GM12878 (cell line): ENCODE measurements at regions not wholly inside any gene's neighbourhood (a gene's known extent, or its start where the extent isn't known, plus 50 kb on each side); places are given as distances from the start of the nearest gene placed in this dataset.

Experiments used
- ATAC-seq: fragments of 200-7000 bp; cut with Tn5 transposase; 3 replicates; pipeline ENCODE4 v1.9.1; 2020; ENCODE audit warnings: mild to moderate bottlenecking, moderate library complexity
- BruUV-seq: library from RNA; stranded (reverse); fragments of 400-500 nt; replicated peaks from 2 replicates; lab custom pipeline; 2021; lab: Mats Ljungman, UMichigan
- CTCF ChIA-PET: fragments of 300-600 bp; sonication (Branson Sonifier 250); formaldehyde crosslinking; extraction: SDS; loops from one replicate; lab custom pipeline; 2021; ENCODE audit warnings: inconsistent platforms; lab: Yijun Ruan, JAX
- POLR2A ChIA-PET: fragments of 350-600 bp; formaldehyde crosslinking; extraction: SDS; loops from one replicate; lab custom pipeline; 2021; ENCODE audit warnings: inconsistent platforms; lab: Charles Lee
- RAD21 ChIA-PET: fragments of 300-600 bp; sonication (Branson Sonifier 250); formaldehyde crosslinking; loops from one replicate; lab custom pipeline; 2023; ENCODE audit warnings: antibody characterized with exemption; ENCODE audit not compliant: unreplicated experiment; lab: Charles Lee
- SMC1A ChIA-PET: fragments of 300-600 bp; sonication (Branson Sonifier 250); formaldehyde crosslinking; loops from one replicate; lab custom pipeline; 2023; ENCODE audit not compliant: unreplicated experiment, uncharacterized antibody; lab: Charles Lee
- DNase-seq: peaks from one replicate; pipeline ENCODE4 v3.0.0-alpha.2; 2011; ENCODE audit warnings: low read depth, low spot score
- FAIRE-seq: peaks from 3 replicates; lab custom pipeline; 2011; peaks lifted over from hg19 to GRCh38; lab: Jason Lieb, UNC
- H2AFZ ChIP-seq: 2 replicates; pipeline ENCODE4 v1.6.0; 2011; ENCODE audit warnings: low read depth, low read length, control low read depth; ENCODE audit not compliant: control insufficient read depth
- H3K27ac ChIP-seq: 2 replicates; pipeline ENCODE4 v1.5.1; 2011; ENCODE audit warnings: control low read depth; ENCODE audit not compliant: control insufficient read depth, insufficient read depth
- H3K27me3 ChIP-seq, 2 experiments: replicated peaks in 1 of 2; 2 replicates each; pipeline versions ENCODE4 v1.6.0 to v1.6.1; 2011; ENCODE audit warnings: low read length in 1 of 2; ENCODE audit not compliant: control insufficient read depth in 2 of 2, insufficient read depth in 2 of 2
- H3K36me3 ChIP-seq, 2 experiments: 2 replicates each; pipeline ENCODE4 v1.5.1; 2011; ENCODE audit warnings: low read length in 1 of 2; ENCODE audit not compliant: control insufficient read depth in 2 of 2, insufficient read depth in 2 of 2
- H3K4me1 ChIP-seq: 2 replicates; pipeline ENCODE4 v1.6.1; 2011; ENCODE audit warnings: mild to moderate bottlenecking, low read length, moderate library complexity, mixed read lengths; ENCODE audit not compliant: control insufficient read depth, insufficient read depth
- H3K4me2 ChIP-seq: 2 replicates; pipeline ENCODE4 v1.6.0; 2011; ENCODE audit warnings: control low read depth; ENCODE audit not compliant: control insufficient read depth, insufficient read depth
- H3K4me3 ChIP-seq: fragments of 200-600 bp; sonication (generic); 2 replicates; pipeline ENCODE4 v1.5.1; 2016
- H3K79me2 ChIP-seq: 2 replicates; pipeline ENCODE4 v1.6.0; 2011; ENCODE audit warnings: low read length; ENCODE audit not compliant: control insufficient read depth, insufficient read depth
- H3K9ac ChIP-seq: 2 replicates; pipeline ENCODE4 v1.8.0; 2011; ENCODE audit warnings: low read length, control low read depth, mixed read lengths; ENCODE audit not compliant: control insufficient read depth, insufficient read depth
- H3K9me3 ChIP-seq: replicated peaks from 3 replicates; pipeline ENCODE4 v1.5.1; 2011; ENCODE audit warnings: mild to moderate bottlenecking, low read length; ENCODE audit not compliant: control insufficient read depth, insufficient read depth
- H4K20me1 ChIP-seq: 2 replicates; pipeline ENCODE4 v1.6.0; 2011; ENCODE audit not compliant: control insufficient read depth, insufficient read depth
- CHD4 ChIP-seq: fragments of 200-600 bp; sonication (generic); IDR thresholded peaks from 2 replicates; pipeline ENCODE4 v1.6.1; 2016; ENCODE audit warnings: mild to moderate bottlenecking
- EP300 ChIP-seq, 2 experiments: fragments of 150-350 bp in 1 of 2; IDR thresholded peaks; 2 replicates each; pipeline ENCODE4 v1.6.1; 2011 to 2012; ENCODE audit warnings: low read depth in 2 of 2, low read length in 2 of 2, borderline replicate concordance in 1 of 2, improper control_type of control experiment in 1 of 2, inconsistent platforms in 1 of 2; ENCODE audit not compliant: control insufficient read depth in 1 of 2
- IKZF1 ChIP-seq: fragments of 450-650 bp; conservative IDR thresholded peaks from 2 replicates; pipeline ENCODE4 v1.6.1; 2017; ENCODE audit warnings: antibody characterized with exemption, mild to moderate bottlenecking
- MEF2A ChIP-seq: IDR thresholded peaks from 2 replicates; pipeline ENCODE4 v1.6.1; 2011; ENCODE audit warnings: low read depth, mild to moderate bottlenecking, low read length, moderate library complexity; ENCODE audit not compliant: insufficient read depth
- MTA3 ChIP-seq: IDR thresholded peaks from 2 replicates; pipeline ENCODE4 v1.6.1; 2012; ENCODE audit warnings: low read length, inconsistent platforms, borderline replicate concordance
- NFYB ChIP-seq: IDR thresholded peaks from 2 replicates; pipeline ENCODE4 v1.6.1; 2011; ENCODE audit warnings: low read depth, mild to moderate bottlenecking, low read length, improper control_type of control experiment, moderate library complexity; ENCODE audit not compliant: insufficient read depth
- NRF1 ChIP-seq: conservative IDR thresholded peaks from 2 replicates; pipeline ENCODE4 v1.6.1; 2011; ENCODE audit warnings: mild to moderate bottlenecking, low read depth, low read length, improper control_type of control experiment
- PML ChIP-seq: IDR thresholded peaks from 2 replicates; pipeline ENCODE4 v1.6.1; 2012; ENCODE audit warnings: low read length, inconsistent platforms
- RELA ChIP-seq: fragments of 450-650 bp; IDR thresholded peaks from 2 replicates; pipeline ENCODE4 v1.8.0; 2014; ENCODE audit warnings: borderline replicate concordance; ENCODE audit not compliant: partially characterized antibody
- RUNX3 ChIP-seq: IDR thresholded peaks from 2 replicates; pipeline ENCODE4 v1.6.1; 2012; ENCODE audit warnings: low read length, inconsistent platforms
- ZNF24 ChIP-seq: fragments of 450-650 bp; IDR thresholded peaks from 2 replicates; pipeline ENCODE4 v1.6.1; 2017; ENCODE audit warnings: antibody characterized with exemption, mild to moderate bottlenecking
- WGBS: methylation state at CpG from one replicate; pipeline ENCODE4 v1.1.6; 2016; ENCODE audit warnings: low lambda C conversion rate; ENCODE audit not compliant: insufficient replicate concordance, insufficient coverage; ENCODE audit errors: missing lambda C conversion rate; 5-methylcytosine and 5-hydroxymethylcytosine counted together
- in situ Hi-C: fragments of 300-500 bp; cut with MboI; formaldehyde crosslinking; loops from 9 replicates; pipeline ENCODE4 v1.14.3; 2018; ENCODE audit warnings: mixed read lengths
- intact Hi-C: fragments of 100-400 bp; cut with micrococcal nuclease; formaldehyde crosslinking; loops from one replicate; pipeline ENCODE4 v1.14.2; 2022; ENCODE audit not compliant: unreplicated experiment
- TF ChIP-seq, protein P1 (sequence below), 3 experiments: IDR thresholded peaks in 2 of 3; conservative IDR thresholded peaks in 1 of 3; 2 replicates each; pipeline ENCODE4 v1.5.1; 2011; ENCODE audit warnings: low read depth in 3 of 3, low read length in 3 of 3, mild to moderate bottlenecking in 3 of 3, control low read depth in 2 of 3, moderate library complexity in 2 of 3, inconsistent platforms in 1 of 3, mixed read lengths in 1 of 3; ENCODE audit not compliant: control insufficient read depth in 2 of 3, insufficient read depth in 1 of 3; ENCODE audit errors: extremely low read depth in 1 of 3
- TF ChIP-seq, protein P2 (sequence below): IDR thresholded peaks from 2 replicates; pipeline ENCODE4 v1.6.1; 2011; ENCODE audit warnings: borderline replicate concordance, low read depth, mild to moderate bottlenecking, moderate library complexity, low read length; ENCODE audit not compliant: insufficient read depth, poor library complexity, severe bottlenecking
- TF ChIP-seq, protein P3 (sequence below): IDR thresholded peaks from 2 replicates; pipeline ENCODE4 v1.6.1; 2012; ENCODE audit warnings: low read length, inconsistent platforms

DNA sequence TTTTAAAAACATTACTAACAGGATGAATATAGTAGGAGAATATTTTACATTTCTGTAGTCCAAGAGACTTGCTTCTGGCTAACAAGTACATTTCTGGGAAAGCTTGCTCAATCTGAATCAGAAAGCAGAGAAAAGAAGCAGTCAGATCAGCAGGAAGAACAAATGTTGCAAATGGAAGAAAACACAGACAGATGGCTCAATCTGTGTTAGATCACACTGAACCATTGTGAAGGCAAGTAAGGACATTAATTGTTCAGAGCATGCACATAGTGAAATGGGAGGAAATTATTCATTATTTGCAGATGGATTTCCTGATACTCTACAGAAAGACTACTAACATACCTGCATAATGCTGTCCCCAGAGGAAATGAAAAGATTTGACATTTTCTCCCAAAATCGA lies 65.2 kb upstream of the CNOT2 start:
- FAIRE-seq = no peak
- ChIA-PET SMC1A (interaction anchor here (0.6 kb wide), 1 partner anchor 151 kb away, joined by 3 read pairs; no protein-coding TSS in a partner anchor), RAD21 (no interaction called here)
- Histone ChIP-seq H3K9ac (no peak overlapping the region), H3K27me3 (no peaks in the 10 kb centered on the region), H3K4me3 (no peak overlapping the region), H3K27ac (no peak overlapping the region)
- intact Hi-C loops = no loop called here
- no peak for ATAC-seq
- TF ChIP-seq EP300 (IDR thresholded peaks at IDR 0.05; ENCODE audit: borderline replicate concordance in 1 of 2, control insufficient read depth in 1 of 2, low read depth in 2 of 2, low read length in 2 of 2) (no peak), RELA (no peak), RUNX3 (no peak), ZNF24 (no peak), MEF2A (no peak), IKZF1 (no peak), CHD4 (no peak), NFYB (no peak), PML (no peak), NRF1 (no peak), MTA3 (no peak)
- TF ChIP-seq, protein P1, sequence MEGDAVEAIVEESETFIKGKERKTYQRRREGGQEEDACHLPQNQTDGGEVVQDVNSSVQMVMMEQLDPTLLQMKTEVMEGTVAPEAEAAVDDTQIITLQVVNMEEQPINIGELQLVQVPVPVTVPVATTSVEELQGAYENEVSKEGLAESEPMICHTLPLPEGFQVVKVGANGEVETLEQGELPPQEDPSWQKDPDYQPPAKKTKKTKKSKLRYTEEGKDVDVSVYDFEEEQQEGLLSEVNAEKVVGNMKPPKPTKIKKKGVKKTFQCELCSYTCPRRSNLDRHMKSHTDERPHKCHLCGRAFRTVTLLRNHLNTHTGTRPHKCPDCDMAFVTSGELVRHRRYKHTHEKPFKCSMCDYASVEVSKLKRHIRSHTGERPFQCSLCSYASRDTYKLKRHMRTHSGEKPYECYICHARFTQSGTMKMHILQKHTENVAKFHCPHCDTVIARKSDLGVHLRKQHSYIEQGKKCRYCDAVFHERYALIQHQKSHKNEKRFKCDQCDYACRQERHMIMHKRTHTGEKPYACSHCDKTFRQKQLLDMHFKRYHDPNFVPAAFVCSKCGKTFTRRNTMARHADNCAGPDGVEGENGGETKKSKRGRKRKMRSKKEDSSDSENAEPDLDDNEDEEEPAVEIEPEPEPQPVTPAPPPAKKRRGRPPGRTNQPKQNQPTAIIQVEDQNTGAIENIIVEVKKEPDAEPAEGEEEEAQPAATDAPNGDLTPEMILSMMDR (IDR thresholded peaks at IDR 0.05 in 2 of 3, conservative IDR thresholded peaks at IDR 0.05 in 1 of 3; ENCODE audit: control insufficient read depth in 2 of 3, extremely low read depth in 1 of 3, insufficient read depth in 1 of 3, low read depth in 3 of 3, low read length in 3 of 3) = no peak
- TF ChIP-seq, protein P2, sequence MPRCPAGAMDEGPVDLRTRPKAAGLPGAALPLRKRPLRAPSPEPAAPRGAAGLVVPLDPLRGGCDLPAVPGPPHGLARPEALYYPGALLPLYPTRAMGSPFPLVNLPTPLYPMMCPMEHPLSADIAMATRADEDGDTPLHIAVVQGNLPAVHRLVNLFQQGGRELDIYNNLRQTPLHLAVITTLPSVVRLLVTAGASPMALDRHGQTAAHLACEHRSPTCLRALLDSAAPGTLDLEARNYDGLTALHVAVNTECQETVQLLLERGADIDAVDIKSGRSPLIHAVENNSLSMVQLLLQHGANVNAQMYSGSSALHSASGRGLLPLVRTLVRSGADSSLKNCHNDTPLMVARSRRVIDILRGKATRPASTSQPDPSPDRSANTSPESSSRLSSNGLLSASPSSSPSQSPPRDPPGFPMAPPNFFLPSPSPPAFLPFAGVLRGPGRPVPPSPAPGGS = no peak
- TF ChIP-seq, protein P3, sequence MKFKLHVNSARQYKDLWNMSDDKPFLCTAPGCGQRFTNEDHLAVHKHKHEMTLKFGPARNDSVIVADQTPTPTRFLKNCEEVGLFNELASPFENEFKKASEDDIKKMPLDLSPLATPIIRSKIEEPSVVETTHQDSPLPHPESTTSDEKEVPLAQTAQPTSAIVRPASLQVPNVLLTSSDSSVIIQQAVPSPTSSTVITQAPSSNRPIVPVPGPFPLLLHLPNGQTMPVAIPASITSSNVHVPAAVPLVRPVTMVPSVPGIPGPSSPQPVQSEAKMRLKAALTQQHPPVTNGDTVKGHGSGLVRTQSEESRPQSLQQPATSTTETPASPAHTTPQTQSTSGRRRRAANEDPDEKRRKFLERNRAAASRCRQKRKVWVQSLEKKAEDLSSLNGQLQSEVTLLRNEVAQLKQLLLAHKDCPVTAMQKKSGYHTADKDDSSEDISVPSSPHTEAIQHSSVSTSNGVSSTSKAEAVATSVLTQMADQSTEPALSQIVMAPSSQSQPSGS = no peak
- TF ChIP-seq, all 136 proteins: peak for 0
- Histone ChIP-seq H4K20me1 (no peaks in the 10 kb centered on the region), H3K36me3 (no peaks in the 10 kb centered on the region), H2AFZ (no peak overlapping the region), H3K9me3 (no peaks in the 10 kb centered on the region), H3K79me2 (no peaks in the 10 kb centered on the region), H3K4me1 (no peaks in the 10 kb centered on the region), H3K4me2 (no peak overlapping the region)
- POLR2A ChIA-PET = no interaction called here
- no TSS peak for BruUV-seq
- no peak for DNase-seq
- in situ Hi-C loops = no loop called here
- CTCF ChIA-PET = no interaction called here
- 0% methylated on average over 1 of the region's 1 CpG for WGBS
